GM12878 (cell line): ENCODE measurements at regions not wholly inside any gene's neighbourhood (a gene's known extent, or its start where the extent isn't known, plus 50 kb on each side); places are given as distances from the start of the nearest gene placed in this dataset.

ENCODE experiments used
- ATAC-seq: fragments of 200-7000 bp; cut with Tn5 transposase; 3 replicates; pipeline ENCODE4 v1.9.1; 2020; ENCODE audit warnings: mild to moderate bottlenecking, moderate library complexity
- BruUV-seq: library from RNA; stranded (reverse); fragments of 400-500 nt; replicated peaks from 2 replicates; lab custom pipeline; 2021; lab: Mats Ljungman, UMichigan
- CTCF ChIA-PET: fragments of 300-600 bp; sonication (Branson Sonifier 250); formaldehyde crosslinking; extraction: SDS; loops from one replicate; lab custom pipeline; 2021; ENCODE audit warnings: inconsistent platforms; lab: Yijun Ruan, JAX
- POLR2A ChIA-PET: fragments of 350-600 bp; formaldehyde crosslinking; extraction: SDS; loops from one replicate; lab custom pipeline; 2021; ENCODE audit warnings: inconsistent platforms; lab: Charles Lee
- RAD21 ChIA-PET: fragments of 300-600 bp; sonication (Branson Sonifier 250); formaldehyde crosslinking; loops from one replicate; lab custom pipeline; 2023; ENCODE audit warnings: antibody characterized with exemption; ENCODE audit not compliant: unreplicated experiment; lab: Charles Lee
- SMC1A ChIA-PET: fragments of 300-600 bp; sonication (Branson Sonifier 250); formaldehyde crosslinking; loops from one replicate; lab custom pipeline; 2023; ENCODE audit not compliant: unreplicated experiment, uncharacterized antibody; lab: Charles Lee
- DNase-seq: peaks from one replicate; pipeline ENCODE4 v3.0.0-alpha.2; 2011; ENCODE audit warnings: low read depth, low spot score
- FAIRE-seq: peaks from 3 replicates; lab custom pipeline; 2011; peaks lifted over from hg19 to GRCh38; lab: Jason Lieb, UNC
- H2AFZ ChIP-seq: 2 replicates; pipeline ENCODE4 v1.6.0; 2011; ENCODE audit warnings: low read depth, low read length, control low read depth; ENCODE audit not compliant: control insufficient read depth
- H3K27ac ChIP-seq: 2 replicates; pipeline ENCODE4 v1.5.1; 2011; ENCODE audit warnings: control low read depth; ENCODE audit not compliant: control insufficient read depth, insufficient read depth
- H3K27me3 ChIP-seq, 2 experiments: replicated peaks in 1 of 2; 2 replicates each; pipeline versions ENCODE4 v1.6.0 to v1.6.1; 2011; ENCODE audit warnings: low read length in 1 of 2; ENCODE audit not compliant: control insufficient read depth in 2 of 2, insufficient read depth in 2 of 2
- H3K36me3 ChIP-seq, 2 experiments: 2 replicates each; pipeline ENCODE4 v1.5.1; 2011; ENCODE audit warnings: low read length in 1 of 2; ENCODE audit not compliant: control insufficient read depth in 2 of 2, insufficient read depth in 2 of 2
- H3K4me1 ChIP-seq: 2 replicates; pipeline ENCODE4 v1.6.1; 2011; ENCODE audit warnings: mild to moderate bottlenecking, low read length, moderate library complexity, mixed read lengths; ENCODE audit not compliant: control insufficient read depth, insufficient read depth
- H3K4me2 ChIP-seq: 2 replicates; pipeline ENCODE4 v1.6.0; 2011; ENCODE audit warnings: control low read depth; ENCODE audit not compliant: control insufficient read depth, insufficient read depth
- H3K4me3 ChIP-seq: fragments of 200-600 bp; sonication (generic); 2 replicates; pipeline ENCODE4 v1.5.1; 2016
- H3K79me2 ChIP-seq: 2 replicates; pipeline ENCODE4 v1.6.0; 2011; ENCODE audit warnings: low read length; ENCODE audit not compliant: control insufficient read depth, insufficient read depth
- H3K9ac ChIP-seq: 2 replicates; pipeline ENCODE4 v1.8.0; 2011; ENCODE audit warnings: low read length, control low read depth, mixed read lengths; ENCODE audit not compliant: control insufficient read depth, insufficient read depth
- H3K9me3 ChIP-seq: replicated peaks from 3 replicates; pipeline ENCODE4 v1.5.1; 2011; ENCODE audit warnings: mild to moderate bottlenecking, low read length; ENCODE audit not compliant: control insufficient read depth, insufficient read depth
- H4K20me1 ChIP-seq: 2 replicates; pipeline ENCODE4 v1.6.0; 2011; ENCODE audit not compliant: control insufficient read depth, insufficient read depth
- BACH1 ChIP-seq: fragments of 450-650 bp; IDR thresholded peaks from 2 replicates; pipeline ENCODE4 v1.6.1; 2017; ENCODE audit warnings: mild to moderate bottlenecking, borderline replicate concordance
- GABPA ChIP-seq: IDR thresholded peaks from 2 replicates; pipeline ENCODE4 v1.6.1; 2014; ENCODE audit warnings: antibody characterized with exemption, low read depth, mild to moderate bottlenecking, inconsistent platforms
- NFYA ChIP-seq: IDR thresholded peaks from 2 replicates; pipeline ENCODE4 v1.6.1; 2011; ENCODE audit warnings: low read depth, mild to moderate bottlenecking, low read length, improper control_type of control experiment, borderline replicate concordance
- RAD21 ChIP-seq: IDR thresholded peaks from 2 replicates; pipeline ENCODE4 v1.6.1; 2011; ENCODE audit warnings: mild to moderate bottlenecking, low read depth, low read length, moderate library complexity; ENCODE audit not compliant: insufficient read depth
- RFX5 ChIP-seq: IDR thresholded peaks from 2 replicates; pipeline ENCODE4 v1.6.1; 2011; ENCODE audit warnings: low read depth, low read length, improper control_type of control experiment
- TAF1 ChIP-seq: IDR thresholded peaks from 2 replicates; pipeline ENCODE4 v1.6.1; 2011; ENCODE audit warnings: mild to moderate bottlenecking, low read depth, low read length, borderline replicate concordance
- ZNF274 ChIP-seq: IDR thresholded peaks from one replicate; pipeline ENCODE4 v1.8.0; 2011; ENCODE audit not compliant: insufficient read length, insufficient read depth
- WGBS: methylation state at CpG from one replicate; pipeline ENCODE4 v1.1.6; 2016; ENCODE audit warnings: low lambda C conversion rate; ENCODE audit not compliant: insufficient replicate concordance, insufficient coverage; ENCODE audit errors: missing lambda C conversion rate; 5-methylcytosine and 5-hydroxymethylcytosine counted together
- in situ Hi-C: fragments of 300-500 bp; cut with MboI; formaldehyde crosslinking; loops from 9 replicates; pipeline ENCODE4 v1.14.3; 2018; ENCODE audit warnings: mixed read lengths
- intact Hi-C: fragments of 100-400 bp; cut with micrococcal nuclease; formaldehyde crosslinking; loops from one replicate; pipeline ENCODE4 v1.14.2; 2022; ENCODE audit not compliant: unreplicated experiment
- TF ChIP-seq, protein P1 (sequence below): fragments of 450-650 bp; formaldehyde crosslinking; IDR thresholded peaks from 2 replicates; pipeline ENCODE4 v1.4.0; 2020; ENCODE audit warnings: mild to moderate bottlenecking, moderate library complexity
- TF ChIP-seq, protein P2 (sequence below), 3 experiments: IDR thresholded peaks in 2 of 3; conservative IDR thresholded peaks in 1 of 3; 2 replicates each; pipeline ENCODE4 v1.5.1; 2011; ENCODE audit warnings: low read depth in 3 of 3, low read length in 3 of 3, mild to moderate bottlenecking in 3 of 3, control low read depth in 2 of 3, moderate library complexity in 2 of 3, inconsistent platforms in 1 of 3, mixed read lengths in 1 of 3; ENCODE audit not compliant: control insufficient read depth in 2 of 3, insufficient read depth in 1 of 3; ENCODE audit errors: extremely low read depth in 1 of 3
- TF ChIP-seq, protein P3 (sequence below): fragments of 450-650 bp; formaldehyde crosslinking; IDR thresholded peaks from 2 replicates; pipeline ENCODE4 v1.4.0; 2022; ENCODE audit warnings: mild to moderate bottlenecking, moderate library complexity
- TF ChIP-seq, protein P4 (sequence below): fragments of 150-350 bp; IDR thresholded peaks from 2 replicates; pipeline ENCODE4 v1.6.1; 2016; ENCODE audit warnings: low read depth, low read length

DNA sequence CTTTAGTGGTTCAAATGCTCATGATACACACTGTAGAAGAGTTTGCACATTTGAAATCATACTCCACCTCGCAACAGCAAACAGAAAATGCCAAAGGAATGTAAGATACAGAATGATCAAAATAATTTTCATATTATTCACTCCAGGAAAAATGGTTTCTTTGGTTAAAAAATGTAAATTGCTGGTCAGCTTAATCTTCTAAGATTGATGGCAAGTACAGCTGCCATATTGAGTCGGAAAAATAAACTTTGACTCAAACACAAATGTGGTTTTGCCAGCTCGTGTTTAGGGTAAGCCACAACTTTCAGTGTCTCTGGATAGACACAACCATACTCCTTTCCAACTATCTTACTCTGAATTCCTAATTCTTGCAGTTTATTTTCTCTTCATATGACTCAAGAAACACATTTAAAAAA lies 154.9 kb upstream of the SMIM21 start:
- Histone ChIP-seq H3K79me2 (no peaks in the 10 kb centered on the region), H3K9ac (no peak overlapping the region), H3K4me2 (no peak overlapping the region), H2AFZ (no peak overlapping the region), H3K9me3 (no peaks in the 10 kb centered on the region), H3K27me3 (no peaks in the 10 kb centered on the region), H3K4me3 (no peak overlapping the region), H3K4me1 (no peaks in the 10 kb centered on the region), H3K27ac (no peak overlapping the region), H4K20me1 (no peaks in the 10 kb centered on the region), H3K36me3 (no peaks in the 10 kb centered on the region; a peak in 1 of 4 replicates)
- ChIA-PET RAD21 (no interaction called here), CTCF (no interaction called here), SMC1A (interaction anchor here (0.6 kb wide), 1 partner anchor 659 kb away, joined by 3 read pairs; no protein-coding TSS in a partner anchor), POLR2A (no interaction called here)
- DNase-seq = no peak
- BruUV-seq = no TSS peak
- intact Hi-C loops (no loop called here), in situ Hi-C loops (no loop called here)
- WGBS = 11% methylated on average over 3 of the region's 3 CpGs
- ATAC-seq = no peak
- FAIRE-seq = no peak
- no peak for TF ChIP-seq NFYA
- TF ChIP-seq BACH1 = no peak
- no peak for TF ChIP-seq GABPA
- TF ChIP-seq, protein P1, sequence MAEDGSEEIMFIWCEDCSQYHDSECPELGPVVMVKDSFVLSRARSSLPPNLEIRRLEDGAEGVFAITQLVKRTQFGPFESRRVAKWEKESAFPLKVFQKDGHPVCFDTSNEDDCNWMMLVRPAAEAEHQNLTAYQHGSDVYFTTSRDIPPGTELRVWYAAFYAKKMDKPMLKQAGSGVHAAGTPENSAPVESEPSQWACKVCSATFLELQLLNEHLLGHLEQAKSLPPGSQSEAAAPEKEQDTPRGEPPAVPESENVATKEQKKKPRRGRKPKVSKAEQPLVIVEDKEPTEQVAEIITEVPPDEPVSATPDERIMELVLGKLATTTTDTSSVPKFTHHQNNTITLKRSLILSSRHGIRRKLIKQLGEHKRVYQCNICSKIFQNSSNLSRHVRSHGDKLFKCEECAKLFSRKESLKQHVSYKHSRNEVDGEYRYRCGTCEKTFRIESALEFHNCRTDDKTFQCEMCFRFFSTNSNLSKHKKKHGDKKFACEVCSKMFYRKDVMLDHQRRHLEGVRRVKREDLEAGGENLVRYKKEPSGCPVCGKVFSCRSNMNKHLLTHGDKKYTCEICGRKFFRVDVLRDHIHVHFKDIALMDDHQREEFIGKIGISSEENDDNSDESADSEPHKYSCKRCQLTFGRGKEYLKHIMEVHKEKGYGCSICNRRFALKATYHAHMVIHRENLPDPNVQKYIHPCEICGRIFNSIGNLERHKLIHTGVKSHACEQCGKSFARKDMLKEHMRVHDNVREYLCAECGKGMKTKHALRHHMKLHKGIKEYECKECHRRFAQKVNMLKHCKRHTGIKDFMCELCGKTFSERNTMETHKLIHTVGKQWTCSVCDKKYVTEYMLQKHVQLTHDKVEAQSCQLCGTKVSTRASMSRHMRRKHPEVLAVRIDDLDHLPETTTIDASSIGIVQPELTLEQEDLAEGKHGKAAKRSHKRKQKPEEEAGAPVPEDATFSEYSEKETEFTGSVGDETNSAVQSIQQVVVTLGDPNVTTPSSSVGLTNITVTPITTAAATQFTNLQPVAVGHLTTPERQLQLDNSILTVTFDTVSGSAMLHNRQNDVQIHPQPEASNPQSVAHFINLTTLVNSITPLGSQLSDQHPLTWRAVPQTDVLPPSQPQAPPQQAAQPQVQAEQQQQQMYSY = no peak
- no peak for TF ChIP-seq ZNF274
- TF ChIP-seq, protein P2, sequence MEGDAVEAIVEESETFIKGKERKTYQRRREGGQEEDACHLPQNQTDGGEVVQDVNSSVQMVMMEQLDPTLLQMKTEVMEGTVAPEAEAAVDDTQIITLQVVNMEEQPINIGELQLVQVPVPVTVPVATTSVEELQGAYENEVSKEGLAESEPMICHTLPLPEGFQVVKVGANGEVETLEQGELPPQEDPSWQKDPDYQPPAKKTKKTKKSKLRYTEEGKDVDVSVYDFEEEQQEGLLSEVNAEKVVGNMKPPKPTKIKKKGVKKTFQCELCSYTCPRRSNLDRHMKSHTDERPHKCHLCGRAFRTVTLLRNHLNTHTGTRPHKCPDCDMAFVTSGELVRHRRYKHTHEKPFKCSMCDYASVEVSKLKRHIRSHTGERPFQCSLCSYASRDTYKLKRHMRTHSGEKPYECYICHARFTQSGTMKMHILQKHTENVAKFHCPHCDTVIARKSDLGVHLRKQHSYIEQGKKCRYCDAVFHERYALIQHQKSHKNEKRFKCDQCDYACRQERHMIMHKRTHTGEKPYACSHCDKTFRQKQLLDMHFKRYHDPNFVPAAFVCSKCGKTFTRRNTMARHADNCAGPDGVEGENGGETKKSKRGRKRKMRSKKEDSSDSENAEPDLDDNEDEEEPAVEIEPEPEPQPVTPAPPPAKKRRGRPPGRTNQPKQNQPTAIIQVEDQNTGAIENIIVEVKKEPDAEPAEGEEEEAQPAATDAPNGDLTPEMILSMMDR (IDR thresholded peaks at IDR 0.05 in 2 of 3, conservative IDR thresholded peaks at IDR 0.05 in 1 of 3; ENCODE audit: control insufficient read depth in 2 of 3, extremely low read depth in 1 of 3, insufficient read depth in 1 of 3, low read depth in 3 of 3, low read length in 3 of 3) = no peak
- no peak for TF ChIP-seq RFX5
- TF ChIP-seq, protein P3, sequence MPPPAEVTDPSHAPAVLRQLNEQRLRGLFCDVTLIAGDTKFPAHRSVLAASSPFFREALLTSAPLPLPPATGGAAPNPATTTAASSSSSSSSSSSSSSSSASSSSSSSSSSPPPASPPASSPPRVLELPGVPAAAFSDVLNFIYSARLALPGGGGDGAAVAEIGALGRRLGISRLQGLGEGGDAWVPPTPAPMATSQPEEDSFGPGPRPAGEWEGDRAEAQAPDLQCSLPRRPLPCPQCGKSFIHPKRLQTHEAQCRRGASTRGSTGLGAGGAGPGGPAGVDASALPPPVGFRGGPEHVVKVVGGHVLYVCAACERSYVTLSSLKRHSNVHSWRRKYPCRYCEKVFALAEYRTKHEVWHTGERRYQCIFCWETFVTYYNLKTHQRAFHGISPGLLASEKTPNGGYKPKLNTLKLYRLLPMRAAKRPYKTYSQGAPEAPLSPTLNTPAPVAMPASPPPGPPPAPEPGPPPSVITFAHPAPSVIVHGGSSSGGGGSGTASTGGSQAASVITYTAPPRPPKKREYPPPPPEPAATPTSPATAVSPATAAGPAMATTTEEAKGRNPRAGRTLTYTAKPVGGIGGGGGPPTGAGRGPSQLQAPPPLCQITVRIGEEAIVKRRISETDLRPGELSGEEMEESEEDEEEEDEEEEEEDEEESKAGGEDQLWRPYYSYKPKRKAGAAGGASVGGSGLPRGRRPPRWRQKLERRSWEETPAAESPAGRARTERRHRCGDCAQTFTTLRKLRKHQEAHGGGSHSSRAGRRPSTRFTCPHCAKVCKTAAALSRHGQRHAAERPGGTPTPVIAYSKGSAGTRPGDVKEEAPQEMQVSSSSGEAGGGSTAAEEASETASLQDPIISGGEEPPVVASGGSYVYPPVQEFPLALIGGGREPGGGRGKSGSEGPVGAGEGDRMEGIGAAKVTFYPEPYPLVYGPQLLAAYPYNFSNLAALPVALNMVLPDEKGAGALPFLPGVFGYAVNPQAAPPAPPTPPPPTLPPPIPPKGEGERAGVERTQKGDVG (CRISPR knock-in tag) = no peak
- TF ChIP-seq, protein P4, sequence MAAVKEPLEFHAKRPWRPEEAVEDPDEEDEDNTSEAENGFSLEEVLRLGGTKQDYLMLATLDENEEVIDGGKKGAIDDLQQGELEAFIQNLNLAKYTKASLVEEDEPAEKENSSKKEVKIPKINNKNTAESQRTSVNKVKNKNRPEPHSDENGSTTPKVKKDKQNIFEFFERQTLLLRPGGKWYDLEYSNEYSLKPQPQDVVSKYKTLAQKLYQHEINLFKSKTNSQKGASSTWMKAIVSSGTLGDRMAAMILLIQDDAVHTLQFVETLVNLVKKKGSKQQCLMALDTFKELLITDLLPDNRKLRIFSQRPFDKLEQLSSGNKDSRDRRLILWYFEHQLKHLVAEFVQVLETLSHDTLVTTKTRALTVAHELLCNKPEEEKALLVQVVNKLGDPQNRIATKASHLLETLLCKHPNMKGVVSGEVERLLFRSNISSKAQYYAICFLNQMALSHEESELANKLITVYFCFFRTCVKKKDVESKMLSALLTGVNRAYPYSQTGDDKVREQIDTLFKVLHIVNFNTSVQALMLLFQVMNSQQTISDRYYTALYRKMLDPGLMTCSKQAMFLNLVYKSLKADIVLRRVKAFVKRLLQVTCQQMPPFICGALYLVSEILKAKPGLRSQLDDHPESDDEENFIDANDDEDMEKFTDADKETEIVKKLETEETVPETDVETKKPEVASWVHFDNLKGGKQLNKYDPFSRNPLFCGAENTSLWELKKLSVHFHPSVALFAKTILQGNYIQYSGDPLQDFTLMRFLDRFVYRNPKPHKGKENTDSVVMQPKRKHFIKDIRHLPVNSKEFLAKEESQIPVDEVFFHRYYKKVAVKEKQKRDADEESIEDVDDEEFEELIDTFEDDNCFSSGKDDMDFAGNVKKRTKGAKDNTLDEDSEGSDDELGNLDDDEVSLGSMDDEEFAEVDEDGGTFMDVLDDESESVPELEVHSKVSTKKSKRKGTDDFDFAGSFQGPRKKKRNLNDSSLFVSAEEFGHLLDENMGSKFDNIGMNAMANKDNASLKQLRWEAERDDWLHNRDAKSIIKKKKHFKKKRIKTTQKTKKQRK = no peak
- no peak for TF ChIP-seq TAF1
- TF ChIP-seq RAD21 = no peak
